ENCODE measurements at regions not wholly inside any gene's neighbourhood (a gene's known extent, or its start where the extent isn't known, plus 50 kb on each side); places are given as distances from the start of the nearest gene placed in this dataset.

GRCh38 chr7:153065051-153065450 lies 305.5 kb downstream of the ACTR3B start:
- H3K4me2 ChIP-seq (ENCODE audit: low read length), result no peak overlapping the region
- no peaks in the 10 kb centered on the region for H3K9me2 ChIP-seq (ENCODE audit: insufficient read depth, low read length)
- no TSS peak for BruUV-seq (replicated peaks)
- ChIA-PET CTCF (ENCODE audit: unreplicated experiment) (interaction anchor here (0.8 kb wide), 1 partner anchor 10 kb away, joined by 4 read pairs; no protein-coding TSS in a partner anchor), POLR2A (no interaction called here)
- H3K79me2 ChIP-seq (ENCODE audit: insufficient read depth, low read depth, low read length), result no peaks in the 10 kb centered on the region
- H2AFZ ChIP-seq (ENCODE audit: low read length), result no peak overlapping the region
- H3K4me1 ChIP-seq (ENCODE audit: insufficient read depth, low read length, poor library complexity, severe bottlenecking), result no peaks in the 10 kb centered on the region
- intact Hi-C loops (cut with micrococcal nuclease; ENCODE audit: unreplicated experiment), result no loop called here
- H3K36me3 ChIP-seq (ENCODE audit: insufficient read depth, low read length), result no peaks in the 10 kb centered on the region
- H4K20me1 ChIP-seq (ENCODE audit: insufficient read depth, low read length), result no peaks in the 10 kb centered on the region
- no peak overlapping the region for H3K4me3 ChIP-seq (ENCODE audit: low read depth, low read length, poor library complexity, severe bottlenecking)
- DNase-seq (ENCODE audit: low spot score), result no peak
- H3K9me3 ChIP-seq (ENCODE audit: low read length), result no peaks in the 10 kb centered on the region
- H3K27ac ChIP-seq (ENCODE audit: low read depth, low read length, poor library complexity, severe bottlenecking), result no peak overlapping the region
- no peak for TF ChIP-seq EZH2phosphoT487 (IDR thresholded peaks at IDR 0.05; ENCODE audit: borderline replicate concordance, low read depth, low read length)
- TF ChIP-seq, protein P1, sequence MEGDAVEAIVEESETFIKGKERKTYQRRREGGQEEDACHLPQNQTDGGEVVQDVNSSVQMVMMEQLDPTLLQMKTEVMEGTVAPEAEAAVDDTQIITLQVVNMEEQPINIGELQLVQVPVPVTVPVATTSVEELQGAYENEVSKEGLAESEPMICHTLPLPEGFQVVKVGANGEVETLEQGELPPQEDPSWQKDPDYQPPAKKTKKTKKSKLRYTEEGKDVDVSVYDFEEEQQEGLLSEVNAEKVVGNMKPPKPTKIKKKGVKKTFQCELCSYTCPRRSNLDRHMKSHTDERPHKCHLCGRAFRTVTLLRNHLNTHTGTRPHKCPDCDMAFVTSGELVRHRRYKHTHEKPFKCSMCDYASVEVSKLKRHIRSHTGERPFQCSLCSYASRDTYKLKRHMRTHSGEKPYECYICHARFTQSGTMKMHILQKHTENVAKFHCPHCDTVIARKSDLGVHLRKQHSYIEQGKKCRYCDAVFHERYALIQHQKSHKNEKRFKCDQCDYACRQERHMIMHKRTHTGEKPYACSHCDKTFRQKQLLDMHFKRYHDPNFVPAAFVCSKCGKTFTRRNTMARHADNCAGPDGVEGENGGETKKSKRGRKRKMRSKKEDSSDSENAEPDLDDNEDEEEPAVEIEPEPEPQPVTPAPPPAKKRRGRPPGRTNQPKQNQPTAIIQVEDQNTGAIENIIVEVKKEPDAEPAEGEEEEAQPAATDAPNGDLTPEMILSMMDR (conservative IDR thresholded peaks at IDR 0.05; ENCODE audit: low read length), result no peak

DNA sequence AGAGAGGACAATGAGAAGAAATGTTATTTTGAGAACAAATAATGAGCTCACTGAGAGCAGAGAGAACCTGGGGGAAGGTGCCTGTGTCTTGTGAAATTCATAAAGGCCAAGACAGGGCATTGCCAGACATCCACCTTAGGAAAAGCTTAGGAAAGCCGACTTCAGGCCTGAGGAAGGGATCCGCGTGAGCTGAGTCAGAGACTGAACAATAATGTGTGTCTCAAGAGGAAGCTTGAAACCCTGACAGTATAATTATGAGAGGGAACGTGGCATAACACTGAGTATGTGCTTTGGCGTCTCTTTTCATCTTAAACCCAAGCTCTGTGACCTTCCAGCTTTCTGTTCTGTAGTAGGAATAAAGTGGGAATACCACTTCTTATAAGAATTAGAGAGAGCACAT lies 307.2 kb downstream of the ACTR3B start:
- ChIA-PET CTCF (ENCODE audit: unreplicated experiment) (no interaction called here), POLR2A (interaction anchor here (0.6 to 1.0 kb wide), 2 partner anchors 11 to 1149 kb away, joined by 3 read pairs; no protein-coding TSS in a partner anchor)
- Histone ChIP-seq H3K4me3 (ENCODE audit: low read depth, low read length, poor library complexity, severe bottlenecking) (no peak overlapping the region), H3K79me2 (ENCODE audit: insufficient read depth, low read depth, low read length) (no peaks in the 10 kb centered on the region), H3K4me1 (ENCODE audit: insufficient read depth, low read length, poor library complexity, severe bottlenecking) (no peaks in the 10 kb centered on the region), H2AFZ (ENCODE audit: low read length) (no peak overlapping the region), H3K27ac (ENCODE audit: low read depth, low read length, poor library complexity, severe bottlenecking) (no peak overlapping the region), H3K36me3 (ENCODE audit: insufficient read depth, low read length) (no peaks in the 10 kb centered on the region), H4K20me1 (ENCODE audit: insufficient read depth, low read length) (no peaks in the 10 kb centered on the region), H3K4me2 (ENCODE audit: low read length) (no peak overlapping the region), H3K9me2 (ENCODE audit: insufficient read depth, low read length) (no peaks in the 10 kb centered on the region), H3K9me3 (ENCODE audit: low read length) (no peaks in the 10 kb centered on the region)
- intact Hi-C loops (cut with micrococcal nuclease; ENCODE audit: unreplicated experiment), result no loop called here
- BruUV-seq (replicated peaks), result no TSS peak
- no peak for DNase-seq (ENCODE audit: low spot score)
- TF ChIP-seq EZH2phosphoT487 (IDR thresholded peaks at IDR 0.05; ENCODE audit: borderline replicate concordance, low read depth, low read length), result no peak
- TF ChIP-seq, protein P1 (conservative IDR thresholded peaks at IDR 0.05; ENCODE audit: low read length), result no peak

- no peaks in the 10 kb centered on the region for H3K79me2 ChIP-seq (ENCODE audit: insufficient read depth, low read depth, low read length)
- H3K9me3 ChIP-seq (ENCODE audit: low read length), result no peaks in the 10 kb centered on the region
- no peak overlapping the region for H2AFZ ChIP-seq (ENCODE audit: low read length)
- H3K4me3 ChIP-seq (ENCODE audit: low read depth, low read length, poor library complexity, severe bottlenecking), result no peak overlapping the region
- ChIA-PET CTCF (ENCODE audit: unreplicated experiment) (no interaction called here), POLR2A (interaction anchor here (0.6 kb wide), 1 partner anchor 578 kb away, joined by 5 read pairs; no protein-coding TSS in a partner anchor)
- TF ChIP-seq, protein P1 (conservative IDR thresholded peaks at IDR 0.05; ENCODE audit: low read length), result no peak
- no peak for TF ChIP-seq EZH2phosphoT487 (IDR thresholded peaks at IDR 0.05; ENCODE audit: borderline replicate concordance, low read depth, low read length)
- no TSS peak for BruUV-seq (replicated peaks)
- no peaks in the 10 kb centered on the region for H4K20me1 ChIP-seq (ENCODE audit: insufficient read depth, low read length)
- no peaks in the 10 kb centered on the region for H3K4me1 ChIP-seq (ENCODE audit: insufficient read depth, low read length, poor library complexity, severe bottlenecking)
- H3K36me3 ChIP-seq (ENCODE audit: insufficient read depth, low read length), result no peaks in the 10 kb centered on the region
- intact Hi-C loops (cut with micrococcal nuclease; ENCODE audit: unreplicated experiment), result no loop called here
- H3K9me2 ChIP-seq (ENCODE audit: insufficient read depth, low read length), result no peaks in the 10 kb centered on the region
- H3K4me2 ChIP-seq (ENCODE audit: low read length), result no peak overlapping the region
- DNase-seq (ENCODE audit: low spot score), result no peak
- H3K27ac ChIP-seq (ENCODE audit: low read depth, low read length, poor library complexity, severe bottlenecking), result no peak overlapping the region
Observed at GRCh38 chr7:153070141-153070540, 310.6 kb downstream of the ACTR3B start.
